ENCODE measurements at regions not wholly inside any gene's neighbourhood (a gene's known extent, or its start where the extent isn't known, plus 50 kb on each side); places are given as distances from the start of the nearest gene placed in this dataset.

DNA sequence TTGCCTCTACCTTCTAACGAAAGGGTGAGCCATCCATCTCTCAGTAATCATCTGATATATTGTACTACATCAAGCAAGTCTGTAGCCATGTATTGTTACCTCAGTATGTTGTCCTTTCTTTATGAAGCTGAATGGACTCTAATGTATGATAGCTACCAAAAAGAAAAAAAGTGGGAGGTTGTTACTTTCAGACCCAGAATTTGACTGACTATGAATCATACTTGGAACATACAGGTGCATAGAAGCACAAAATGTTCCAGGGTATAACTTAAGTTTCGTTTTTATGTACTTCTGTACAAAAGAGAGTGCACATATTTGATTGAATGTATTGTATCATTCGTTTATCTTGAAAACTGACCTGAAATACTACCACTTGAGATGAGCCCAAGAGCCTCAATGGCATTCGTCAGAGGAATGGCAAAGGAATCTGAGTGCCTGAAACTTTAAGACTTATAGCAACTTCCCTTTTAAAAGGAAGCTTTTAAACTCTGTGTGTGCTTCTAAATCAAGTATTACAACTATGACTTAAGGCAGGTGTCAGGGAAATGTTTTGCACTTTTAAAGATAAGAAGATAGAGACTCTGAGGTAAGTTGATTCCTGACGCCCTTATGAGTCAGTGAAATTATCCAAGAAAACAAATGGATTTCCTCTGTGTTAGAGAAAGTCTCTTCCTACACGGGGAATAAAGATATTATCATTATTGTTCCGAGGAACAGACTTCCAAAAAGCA is 951.5 kb downstream of the GALC start:
- H3K9me1 ChIP-seq (replicated peaks; ENCODE audit: control insufficient read depth, extremely low read depth, insufficient read depth, low read length), result no peaks in the 10 kb centered on the region
- dilution Hi-C loops (cut with MboI; ENCODE audit: extremely low pct_ligation_motif_present, low sequenced_read_pairs) (no loop called here), intact Hi-C loops (cut with micrococcal nuclease) (no loop called here)
- no peaks in the 10 kb centered on the region for H3K27me3 ChIP-seq (ENCODE audit: control insufficient read depth in 2 of 2, insufficient read depth in 2 of 2, low read length in 2 of 2)
- no peak overlapping the region for H3K9ac ChIP-seq (replicated peaks; ENCODE audit: extremely low read depth, insufficient read depth, low read length)
- no peak overlapping the region for H3K27ac ChIP-seq (ENCODE audit: insufficient read depth, low read depth, low read length)
- no peak for FAIRE-seq
- H2AFZ ChIP-seq (ENCODE audit: low read depth, low read length), result no peak overlapping the region
- POLR2A ChIA-PET, result no interaction called here
- H3K4me1 ChIP-seq (ENCODE audit: control insufficient read depth, extremely low read depth, insufficient read depth, low read length), result no peaks in the 10 kb centered on the region
- H4K20me1 ChIP-seq (replicated peaks; ENCODE audit: control insufficient read depth, extremely low read depth, insufficient read depth, low read length), result no peaks in the 10 kb centered on the region
- no peak for TF ChIP-seq MYC (IDR thresholded peaks at IDR 0.05; ENCODE audit: low read depth, low read length)
- no peak for TF ChIP-seq FOS (IDR thresholded peaks at IDR 0.05; ENCODE audit: borderline replicate concordance, insufficient read depth, low read length)
- no peak for TF ChIP-seq JUN (IDR thresholded peaks at IDR 0.05; ENCODE audit: borderline replicate concordance, insufficient read depth, insufficient read length, low read depth)
- TF ChIP-seq POLR2AphosphoS5 (IDR thresholded peaks at IDR 0.05; ENCODE audit: insufficient read depth, low read depth, low read length), result no peak
- TF ChIP-seq, protein P1, sequence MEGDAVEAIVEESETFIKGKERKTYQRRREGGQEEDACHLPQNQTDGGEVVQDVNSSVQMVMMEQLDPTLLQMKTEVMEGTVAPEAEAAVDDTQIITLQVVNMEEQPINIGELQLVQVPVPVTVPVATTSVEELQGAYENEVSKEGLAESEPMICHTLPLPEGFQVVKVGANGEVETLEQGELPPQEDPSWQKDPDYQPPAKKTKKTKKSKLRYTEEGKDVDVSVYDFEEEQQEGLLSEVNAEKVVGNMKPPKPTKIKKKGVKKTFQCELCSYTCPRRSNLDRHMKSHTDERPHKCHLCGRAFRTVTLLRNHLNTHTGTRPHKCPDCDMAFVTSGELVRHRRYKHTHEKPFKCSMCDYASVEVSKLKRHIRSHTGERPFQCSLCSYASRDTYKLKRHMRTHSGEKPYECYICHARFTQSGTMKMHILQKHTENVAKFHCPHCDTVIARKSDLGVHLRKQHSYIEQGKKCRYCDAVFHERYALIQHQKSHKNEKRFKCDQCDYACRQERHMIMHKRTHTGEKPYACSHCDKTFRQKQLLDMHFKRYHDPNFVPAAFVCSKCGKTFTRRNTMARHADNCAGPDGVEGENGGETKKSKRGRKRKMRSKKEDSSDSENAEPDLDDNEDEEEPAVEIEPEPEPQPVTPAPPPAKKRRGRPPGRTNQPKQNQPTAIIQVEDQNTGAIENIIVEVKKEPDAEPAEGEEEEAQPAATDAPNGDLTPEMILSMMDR (IDR thresholded peaks at IDR 0.05; ENCODE audit: extremely low read depth in 1 of 2, insufficient read depth in 1 of 2, low read depth in 1 of 2, low read length in 2 of 2), result no peak
- TF ChIP-seq, protein P2, sequence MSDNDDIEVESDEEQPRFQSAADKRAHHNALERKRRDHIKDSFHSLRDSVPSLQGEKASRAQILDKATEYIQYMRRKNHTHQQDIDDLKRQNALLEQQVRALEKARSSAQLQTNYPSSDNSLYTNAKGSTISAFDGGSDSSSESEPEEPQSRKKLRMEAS (IDR thresholded peaks at IDR 0.05; ENCODE audit: insufficient read depth, insufficient read length), result no peak
- no peak for TF ChIP-seq POLR2A (IDR thresholded peaks at IDR 0.05; ENCODE audit: low read depth, low read length)
- no peak for TF ChIP-seq EZH2 (IDR thresholded peaks at IDR 0.05; ENCODE audit: borderline replicate concordance, low read depth, low read length, severe bottlenecking)
- no peak for TF ChIP-seq GATA2 (IDR thresholded peaks at IDR 0.05; ENCODE audit: insufficient read depth, insufficient read length, low read depth, low read length)
- no peak overlapping the region for H3K4me3 ChIP-seq (replicated peaks in 1 of 3; ENCODE audit: insufficient read depth in 1 of 3, low read depth in 1 of 3, low read length in 3 of 3)
- BruUV-seq (replicated peaks), result no TSS peak
- H3K36me3 ChIP-seq (ENCODE audit: control insufficient read depth in 2 of 2, extremely low read depth in 1 of 2, insufficient read depth in 2 of 2, low read length in 2 of 2), result no peaks in the 10 kb centered on the region
- peaks cover 7% of the 10 kb centered on the region for H3K9me3 ChIP-seq (replicated peaks; ENCODE audit: control insufficient read depth, insufficient read depth, low read length)
- DNase-seq (ENCODE audit: low read depth, low spot score), result no peak
- CTCF ChIA-PET, result no interaction called here
- H3K79me2 ChIP-seq (ENCODE audit: control insufficient read depth, insufficient read depth, low read length), result no peaks in the 10 kb centered on the region
- no peak overlapping the region for H3K4me2 ChIP-seq (ENCODE audit: insufficient read depth, low read length)
